Iris pigment epithelial cell (primary cell): ENCODE measurements at regions not wholly inside any gene's neighbourhood (a gene's known extent, or its start where the extent isn't known, plus 50 kb on each side); places are given as distances from the start of the nearest gene placed in this dataset.
"Not testable (repeated sequence)": the region's sequence is repeated elsewhere in the genome, so short reads cannot be mapped to it uniquely, and the experiment has no call there.

Source experiments
- DNase-seq: peaks from one replicate; pipeline ENCODE4 v3.0.0-alpha.2; 2011; ENCODE audit warnings: low read depth

GRCh38 chr6:155765275-155766194, 309.9 kb upstream of the NOX3 start:
- peak; percentile 84 for DNase-seq

- no peak for DNase-seq
Measured at GRCh38 chr6:155762649-155763048, 307.0 kb upstream of the NOX3 start.

GRCh38 chr6:155755452-155755851, 299.8 kb upstream of the NOX3 start:
- peak; percentile 16 for DNase-seq

GRCh38 chr6:155748778-155749177, 293.1 kb upstream of the NOX3 start:
- DNase-seq = not testable (repeated sequence)

- DNase-seq = no peak
Measured at GRCh38 chr6:155747491-155747890, 291.9 kb upstream of the NOX3 start.

- no peak for DNase-seq
Measured at GRCh38 chr6:155740781-155741399, 285.3 kb upstream of the NOX3 start.

- no peak for DNase-seq
Measured at GRCh38 chr6:155738602-155739105, 283.0 kb upstream of the NOX3 start.

GRCh38 chr6:155717374-155717773, 261.7 kb upstream of the NOX3 start:
- DNase-seq = no peak

GRCh38 chr6:155710704-155711103, 255.1 kb upstream of the NOX3 start:
- no peak for DNase-seq

GRCh38 chr6:155709262-155709661, 253.6 kb upstream of the NOX3 start:
- no peak for DNase-seq

- DNase-seq = no peak
Measured at GRCh38 chr6:155708100-155708499, 252.5 kb upstream of the NOX3 start.

GRCh38 chr6:155706806-155707205, 251.2 kb upstream of the NOX3 start:
- no peak for DNase-seq

GRCh38 chr6:155706341-155706740, 250.7 kb upstream of the NOX3 start:
- DNase-seq = no peak

GRCh38 chr6:155701342-155701741, 245.7 kb upstream of the NOX3 start:
- no peak for DNase-seq

- no peak for DNase-seq
Measured at GRCh38 chr6:155695495-155695894, 239.9 kb upstream of the NOX3 start.

- DNase-seq = no peak
Measured at GRCh38 chr6:155694419-155694790, 238.8 kb upstream of the NOX3 start.

- no peak for DNase-seq
Measured at GRCh38 chr6:155693573-155694418, 238.2 kb upstream of the NOX3 start.

- no peak for DNase-seq
Measured at GRCh38 chr6:155690820-155691219, 235.2 kb upstream of the NOX3 start.

- DNase-seq = no peak
Measured at GRCh38 chr6:155687645-155688044, 232.0 kb upstream of the NOX3 start.

GRCh38 chr6:155684416-155685196, 229.0 kb upstream of the NOX3 start:
- no peak for DNase-seq

GRCh38 chr6:155678361-155678760, 222.7 kb upstream of the NOX3 start:
- peak; percentile 25 for DNase-seq

GRCh38 chr6:155676346-155676745, 220.7 kb upstream of the NOX3 start:
- DNase-seq = no peak
